Mesenteric fat pad (tissue), 1 donor: ENCODE measurements at regions not wholly inside any gene's neighbourhood (a gene's known extent, or its start where the extent isn't known, plus 50 kb on each side); places are given as distances from the start of the nearest gene placed in this dataset.
"Not testable (repeated sequence)": the region's sequence is repeated elsewhere in the genome, so short reads cannot be mapped to it uniquely, and the experiment has no call there.

Source experiments
- DNase-seq: peaks from one replicate; pipeline ENCODE4 v3.0.0-alpha.2; 2020; ENCODE audit warnings: low spot score
- donor health status: DM: yes; HTN: yes; CAD: no.

DNA sequence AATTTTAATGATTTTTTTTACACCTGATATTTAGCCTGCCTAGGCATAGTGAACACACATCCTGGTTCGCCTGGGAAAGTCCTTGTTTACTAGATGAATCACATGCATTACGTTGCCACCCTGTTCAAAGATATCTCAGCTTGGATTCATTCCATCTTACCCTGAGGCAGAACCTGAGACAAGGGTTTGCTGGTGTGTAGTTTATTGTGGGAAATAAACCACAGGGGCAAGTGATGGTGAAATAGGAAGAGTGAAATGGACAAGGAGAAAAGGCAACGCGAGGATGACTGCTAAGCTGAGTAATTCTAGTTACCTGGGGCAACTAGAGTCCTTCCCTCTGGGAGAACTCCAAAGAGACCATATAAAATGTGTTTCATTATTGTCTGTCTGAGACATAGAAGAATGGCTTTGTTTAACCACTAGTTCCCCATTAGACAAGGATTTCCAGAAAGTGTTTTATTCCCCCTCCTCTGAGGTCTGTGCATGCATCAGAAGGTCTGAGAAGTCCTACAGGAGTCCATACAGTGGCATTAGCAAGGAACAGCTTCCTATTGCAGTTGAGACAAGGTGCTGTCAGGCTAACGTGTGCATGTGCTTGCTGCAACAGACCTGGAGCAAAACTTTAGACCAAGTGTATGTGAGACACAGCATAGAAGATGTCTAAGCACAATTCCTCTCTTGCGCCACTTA, 797.3 kb upstream of the FRG1 start:
- DNase-seq, result no peak

GRCh38 chr4:189147005-189147929, 793.4 kb upstream of the FRG1 start:
- DNase-seq, result no peak

GRCh38 chr4:189155083-189155482, 785.6 kb upstream of the FRG1 start:
- DNase-seq, result not testable (repeated sequence)

DNA sequence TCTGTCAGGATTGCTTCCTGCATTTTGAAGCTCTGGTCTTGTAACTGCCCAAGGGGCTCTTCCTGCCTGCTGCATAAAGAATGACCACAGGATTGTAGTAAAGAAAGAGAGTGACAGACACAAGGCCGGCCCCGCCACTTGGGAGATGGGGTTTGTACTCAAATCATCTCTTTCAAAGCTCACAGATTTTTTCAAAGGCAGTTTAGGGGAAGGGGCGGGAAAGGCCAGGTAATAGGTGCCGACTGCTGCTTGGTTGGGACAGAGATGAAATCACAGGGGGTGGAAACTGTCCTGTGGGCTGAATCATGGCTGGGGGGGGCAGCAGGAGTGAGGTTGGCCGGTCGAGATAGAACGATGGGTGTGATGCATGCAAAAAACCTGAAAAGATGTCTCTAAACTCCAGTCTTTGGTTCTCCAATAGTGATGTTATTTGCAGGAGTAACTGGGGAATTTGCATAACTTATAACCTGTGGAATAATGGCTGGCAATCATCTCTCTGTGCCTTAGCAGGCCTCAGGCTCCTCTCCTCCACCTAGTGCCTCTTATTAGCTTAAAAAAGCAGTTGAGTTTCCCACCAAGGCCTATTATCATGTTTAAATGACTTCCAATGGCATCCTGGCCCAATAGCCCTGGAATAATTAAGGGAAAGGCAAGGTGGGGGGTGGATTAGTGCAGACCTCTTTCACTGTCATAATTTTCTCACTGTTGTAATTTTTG, 778.4 kb upstream of the FRG1 start:
- no peak for DNase-seq

DNA sequence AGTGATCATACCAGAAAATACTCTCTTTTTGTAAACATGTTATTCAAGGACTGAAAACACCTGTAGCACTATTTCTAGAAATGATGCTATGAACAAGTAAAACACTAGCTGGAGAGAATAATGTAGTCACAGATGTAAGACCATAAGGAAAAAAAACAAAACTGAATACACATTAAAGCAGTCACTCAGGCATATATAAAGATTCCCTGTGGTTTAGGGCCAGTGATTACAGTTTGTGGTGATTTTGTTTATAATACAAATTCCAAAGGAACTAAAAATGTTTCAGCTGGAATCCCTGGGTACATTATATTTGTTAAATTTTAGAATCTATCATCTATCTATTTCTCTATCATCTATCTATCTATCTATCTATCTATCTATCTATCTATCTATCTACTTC, 777.8 kb upstream of the FRG1 start:
- DNase-seq, result no peak

GRCh38 chr4:189176002-189176401, 764.7 kb upstream of the FRG1 start:
- no peak for DNase-seq

GRCh38 chr4:189177130-189177529, 763.5 kb upstream of the FRG1 start:
- no peak for DNase-seq

DNA sequence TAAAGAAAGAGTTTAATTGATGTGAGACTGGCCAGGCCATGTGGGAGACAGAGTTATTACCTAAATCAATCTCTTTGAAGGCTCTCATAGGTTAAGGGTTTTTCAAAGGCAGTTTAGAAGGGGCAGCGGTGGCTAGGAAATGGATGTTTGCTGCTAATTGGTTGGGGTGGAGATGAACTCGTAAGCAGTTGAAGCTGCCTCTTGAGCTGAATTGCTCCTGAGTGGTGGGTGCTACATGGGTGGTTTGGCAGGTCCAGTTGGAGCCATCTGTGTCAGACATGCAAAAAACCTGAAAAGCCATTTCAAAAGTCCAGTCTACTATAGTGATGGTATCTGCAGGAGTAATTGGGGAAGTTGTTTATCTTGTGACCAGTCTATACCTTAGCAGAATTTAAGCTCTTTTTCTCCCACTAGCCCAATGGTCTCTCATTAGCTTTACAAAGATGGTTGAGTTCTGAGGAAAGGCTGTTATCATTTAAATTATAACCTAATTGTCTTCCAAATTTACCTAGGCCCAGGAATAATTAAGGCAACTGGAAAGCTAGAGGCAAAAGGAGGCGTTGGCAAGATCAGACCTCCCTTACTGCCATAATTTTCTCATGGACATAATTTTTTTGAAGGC, 762.4 kb upstream of the FRG1 start:
- DNase-seq, result no peak

DNA sequence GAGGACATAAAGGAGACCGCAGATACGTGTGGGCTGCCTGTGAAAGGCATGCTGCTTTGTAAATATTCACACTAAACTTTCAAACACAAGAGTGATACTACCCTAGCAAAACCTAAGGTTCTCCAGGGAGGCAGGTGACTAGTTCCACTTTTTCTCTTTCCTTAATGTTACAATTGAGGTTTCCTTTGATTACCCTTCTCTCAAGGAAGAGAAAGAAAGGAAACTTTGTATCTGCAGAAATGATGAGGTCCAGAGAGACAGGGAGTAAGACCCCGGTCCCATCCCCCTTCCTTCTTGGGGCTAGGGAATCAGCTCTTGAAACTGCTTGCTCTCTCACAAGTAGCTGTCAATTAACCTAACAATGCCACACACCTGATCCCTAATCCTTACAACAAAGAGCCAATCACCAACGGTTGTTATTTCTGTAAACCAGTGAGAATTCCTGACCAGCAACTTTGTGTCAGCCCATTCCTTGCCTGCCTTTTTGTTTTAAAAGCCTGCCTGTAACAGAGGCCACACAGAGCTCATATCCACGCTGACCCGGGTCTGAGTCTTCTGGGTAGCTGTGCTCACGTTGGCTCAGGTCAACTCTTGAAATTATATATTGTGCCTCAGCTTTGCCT, 754.8 kb upstream of the FRG1 start:
- no peak for DNase-seq

- no peak for DNase-seq
Measured at GRCh38 chr4:189187531-189188052, 753.1 kb upstream of the FRG1 start.

DNA sequence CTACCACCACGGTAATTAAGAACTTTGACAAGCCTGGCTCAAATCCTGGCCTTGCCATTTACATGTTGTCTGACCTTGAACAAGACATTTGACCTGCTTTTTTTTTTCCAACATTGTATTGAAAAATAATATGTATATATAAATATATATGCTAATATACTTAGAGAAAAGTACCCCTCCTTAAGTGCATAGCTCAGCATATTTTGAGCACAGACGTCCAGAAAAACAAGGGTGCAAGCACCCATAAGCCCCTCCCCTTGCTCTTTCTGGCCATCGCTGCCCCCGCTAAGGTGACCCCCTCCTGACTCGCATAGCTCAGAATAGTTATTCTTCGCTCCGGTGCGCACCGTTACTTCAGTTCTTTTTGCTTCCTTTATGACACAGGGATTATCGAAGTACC, 742.0 kb upstream of the FRG1 start:
- DNase-seq, result no peak

GRCh38 chr4:189200353-189200752, 740.3 kb upstream of the FRG1 start:
- DNase-seq, result no peak

DNA sequence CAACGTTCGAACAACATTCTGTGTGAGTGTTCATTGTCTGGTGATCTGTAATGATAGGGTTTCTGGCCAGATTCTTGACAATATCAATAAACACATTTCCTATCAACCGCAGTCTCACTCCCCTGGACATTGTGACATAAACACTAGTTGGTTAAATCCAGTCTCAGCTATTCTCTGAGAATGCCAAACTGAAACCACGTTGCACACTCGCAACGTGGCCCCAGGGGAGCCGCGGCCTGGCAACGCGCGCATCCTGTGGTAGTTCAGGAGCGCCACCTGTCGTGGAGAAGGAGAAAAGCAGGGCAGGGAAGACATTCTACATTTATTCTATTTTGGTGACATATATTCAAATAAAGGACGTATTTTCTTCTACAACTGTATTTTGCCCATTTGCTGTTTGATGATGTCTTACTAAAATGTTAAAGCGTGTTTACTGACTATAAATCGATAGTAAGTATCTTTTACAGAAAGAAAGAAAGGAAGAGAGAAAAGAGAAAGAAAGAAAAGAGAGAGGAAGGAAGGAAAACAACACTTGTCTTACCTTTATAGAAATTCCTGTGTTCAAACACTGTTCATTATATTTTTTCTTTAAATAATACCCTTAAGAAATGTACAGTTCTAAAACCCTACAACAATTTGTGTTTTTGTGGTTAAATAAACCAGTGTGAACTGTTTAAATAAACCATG, 738.3 kb upstream of the FRG1 start:
- no peak for DNase-seq

DNA sequence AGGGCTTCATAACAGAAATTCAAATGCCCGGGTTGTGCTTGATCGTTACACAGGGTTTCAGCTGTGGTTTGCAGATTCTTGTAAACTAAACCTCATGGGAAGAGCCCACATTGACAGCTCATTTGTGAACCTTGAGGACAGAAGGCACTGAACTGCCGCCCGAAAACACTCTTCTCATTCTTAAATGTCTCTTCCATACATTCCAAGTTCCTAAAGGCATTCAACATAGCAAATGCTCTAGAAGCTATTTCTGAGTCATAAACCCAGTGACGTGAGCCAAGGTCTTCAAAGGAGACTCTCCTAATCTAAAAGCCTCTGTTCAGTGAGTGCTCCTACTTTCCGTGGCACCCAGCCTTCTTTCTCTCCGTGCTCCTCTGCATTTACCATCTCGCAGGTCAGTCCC, 737.8 kb upstream of the FRG1 start:
- no peak for DNase-seq

GRCh38 chr4:189204616-189205015, 736.1 kb upstream of the FRG1 start:
- no peak for DNase-seq

GRCh38 chr4:189206953-189207352, 733.7 kb upstream of the FRG1 start:
- no peak for DNase-seq

GRCh38 chr4:189207872-189208271, 732.8 kb upstream of the FRG1 start:
- DNase-seq, result no peak

DNA sequence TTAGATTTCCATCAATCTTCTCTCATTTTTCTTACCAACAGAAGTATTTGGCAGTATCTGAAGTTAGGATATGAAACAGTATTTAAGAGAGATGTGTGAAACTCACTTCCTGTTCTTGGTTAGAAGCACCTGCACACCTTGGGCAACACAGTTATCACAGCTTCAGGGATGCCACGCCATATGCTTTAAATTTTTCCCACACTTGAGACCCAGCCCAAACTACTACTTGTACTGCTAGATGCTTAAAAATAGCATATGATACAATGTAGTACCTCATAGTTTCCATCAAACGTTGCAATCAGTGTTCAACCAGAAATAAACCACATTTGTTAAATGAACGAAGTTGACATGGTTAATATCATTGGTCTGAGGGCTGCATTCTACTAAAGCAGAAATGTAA, 725.1 kb upstream of the FRG1 start:
- no peak for DNase-seq

GRCh38 chr4:189221691-189222090, 719.0 kb upstream of the FRG1 start:
- no peak for DNase-seq

DNA sequence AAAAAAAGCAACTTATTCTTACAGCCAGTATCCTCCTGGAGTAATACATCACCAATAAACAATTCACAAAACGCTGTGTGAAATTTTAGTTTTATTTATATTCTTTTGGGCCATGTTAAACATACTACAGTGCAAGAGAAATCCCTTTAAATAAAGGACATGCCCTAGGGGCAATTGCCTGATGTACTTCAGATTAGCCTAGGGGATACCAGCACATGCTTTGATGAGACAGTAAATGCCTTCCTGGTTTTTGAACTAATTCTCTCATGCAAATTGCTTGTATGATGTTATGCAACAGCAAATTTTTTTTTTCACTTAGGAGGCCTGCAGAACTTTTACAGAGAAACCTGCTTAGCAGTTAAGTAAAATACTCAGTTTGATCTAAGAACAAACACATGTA, 711.9 kb upstream of the FRG1 start:
- no peak for DNase-seq
